GM04503 (cell line): ENCODE measurements at regions not wholly inside any gene's neighbourhood (a gene's known extent, or its start where the extent isn't known, plus 50 kb on each side); places are given as distances from the start of the nearest gene placed in this dataset.

ENCODE experiments used
- DNase-seq: peaks from one replicate; pipeline ENCODE4 v3.0.0-alpha.2; 2012; ENCODE audit warnings: low read depth

GRCh38 chr10:124302951-124303505 is 115.7 kb downstream of the OAT start:
- no peak for DNase-seq

- no peak for DNase-seq
These were observed 117.0 kb downstream of the OAT start for GRCh38 chr10:124301736-124302135.

DNA sequence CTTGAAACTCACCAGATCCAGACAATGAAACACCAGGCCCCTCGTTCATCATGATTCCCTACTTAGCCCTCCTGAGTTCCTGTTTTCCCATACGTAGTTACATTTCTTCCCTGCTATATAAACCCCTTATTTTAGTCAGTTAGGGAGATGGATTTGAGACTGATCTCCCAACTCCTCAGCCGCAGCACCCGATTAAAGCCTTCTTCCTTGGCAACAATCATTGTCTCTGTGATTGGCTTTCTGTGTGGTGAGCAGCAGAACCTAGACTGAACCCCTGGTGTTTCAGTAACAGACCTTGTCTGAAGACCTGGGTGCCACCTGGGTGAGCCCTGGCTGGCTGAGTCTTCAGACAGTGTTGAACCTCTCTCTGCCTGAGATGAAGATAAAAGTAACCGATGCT is 118.0 kb downstream of the OAT start:
- no peak for DNase-seq

- no peak for DNase-seq
These were observed 118.5 kb downstream of the OAT start for GRCh38 chr10:124300224-124300623.

- DNase-seq = no peak
These were observed 119.0 kb downstream of the OAT start for GRCh38 chr10:124299696-124300095.

GRCh38 chr10:124298891-124299290 is 119.8 kb downstream of the OAT start:
- no peak for DNase-seq

- no peak for DNase-seq
These were observed 121.6 kb downstream of the OAT start for GRCh38 chr10:124296813-124297788.

GRCh38 chr10:124296121-124296812 is 122.5 kb downstream of the OAT start:
- peak; percentile 45 for DNase-seq

GRCh38 chr10:124294811-124295770 is 123.6 kb downstream of the OAT start:
- DNase-seq = no peak

DNA sequence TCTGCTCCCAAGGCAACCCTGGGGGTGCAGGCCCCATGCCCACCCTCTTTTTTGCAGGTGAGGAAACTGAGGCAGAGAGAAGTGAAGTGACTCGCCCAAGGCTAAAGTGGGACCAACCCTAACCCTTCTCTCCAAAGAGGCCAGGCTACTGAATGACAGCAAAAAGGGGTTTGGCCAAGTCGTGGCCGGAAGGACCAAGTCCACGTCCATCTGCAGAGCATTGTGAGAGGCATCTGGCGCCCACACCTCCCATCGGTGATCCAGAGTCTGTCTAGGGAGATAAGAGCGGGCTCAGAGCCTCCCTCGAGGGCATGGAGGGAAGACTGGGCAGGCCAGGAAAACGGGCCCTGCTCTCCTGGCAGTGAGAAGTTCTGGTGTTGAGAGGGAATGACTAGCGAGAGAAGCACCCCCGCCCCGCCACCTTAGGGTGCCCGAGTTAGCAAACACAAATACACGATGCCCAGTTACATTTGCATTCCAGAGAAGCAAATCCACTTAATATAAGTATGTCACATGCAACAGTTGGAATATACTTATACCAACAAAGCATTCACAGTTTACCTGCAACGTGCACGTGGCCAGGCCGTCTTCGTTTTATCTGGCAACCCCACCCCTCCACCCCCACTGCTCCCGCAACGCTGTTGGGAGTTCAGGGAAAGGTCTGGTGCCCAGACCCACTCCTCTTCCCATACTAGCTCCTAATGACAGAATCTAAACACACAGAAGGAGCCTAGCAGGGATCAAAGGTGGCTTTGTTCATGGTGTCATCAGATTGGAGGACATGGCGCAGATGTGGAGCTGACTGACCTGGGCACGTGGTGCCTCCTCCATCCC is 124.9 kb downstream of the OAT start:
- DNase-seq = no peak

- no peak for DNase-seq
These were observed 125.7 kb downstream of the OAT start for GRCh38 chr10:124292911-124293615.

GRCh38 chr10:124291001-124291701 is 127.6 kb downstream of the OAT start:
- DNase-seq = no peak

DNA sequence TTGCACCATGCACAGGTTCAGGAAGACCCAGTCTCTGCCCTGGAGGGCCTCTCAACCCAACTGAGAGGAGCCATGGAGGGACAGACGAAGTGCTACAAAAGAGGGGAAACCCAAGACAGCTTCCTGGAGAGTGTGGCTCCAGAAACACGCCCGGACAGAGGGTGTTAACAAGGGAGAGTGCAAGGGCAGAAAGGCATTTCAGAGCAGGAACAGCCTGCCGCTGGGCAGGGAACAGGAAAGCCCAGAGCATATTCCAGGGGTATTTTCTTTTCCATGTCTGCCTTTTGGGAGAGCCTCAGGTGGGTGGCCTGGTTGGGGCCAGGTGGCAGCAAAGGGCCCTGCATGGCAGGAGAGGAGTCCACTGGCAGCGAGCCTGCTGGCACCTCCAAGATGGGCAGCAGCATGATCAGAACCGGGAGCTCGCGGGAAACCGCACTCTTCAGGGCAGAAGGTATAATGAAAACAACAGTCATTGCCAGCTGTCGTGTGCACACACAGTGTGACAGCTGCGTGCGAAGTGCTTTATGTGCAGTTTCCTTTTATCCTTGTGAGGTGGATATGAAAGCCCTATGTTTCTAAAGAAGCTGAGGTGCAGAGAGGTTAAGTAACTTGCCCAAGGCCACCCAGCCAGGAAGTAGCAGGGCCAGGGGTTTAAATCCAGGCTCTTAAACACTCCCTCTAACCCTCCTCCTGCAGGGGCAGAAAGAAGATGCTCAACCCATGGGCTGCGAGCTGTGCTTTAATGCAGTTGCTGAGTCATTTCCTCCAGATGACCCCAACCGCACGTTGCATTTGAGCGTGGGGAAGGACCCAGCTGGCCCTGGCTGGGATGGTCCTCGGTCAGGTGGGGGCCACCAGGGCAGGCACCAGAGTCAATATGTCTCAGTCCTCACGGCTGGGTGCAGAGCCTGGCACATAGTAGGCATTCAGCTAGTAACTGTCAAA is 128.6 kb downstream of the OAT start:
- no peak for DNase-seq

GRCh38 chr10:124288928-124289850 is 129.5 kb downstream of the OAT start:
- no peak for DNase-seq

- no peak for DNase-seq
These were observed 130.2 kb downstream of the OAT start for GRCh38 chr10:124288486-124288885.

- DNase-seq = no peak
These were observed 130.9 kb downstream of the OAT start for GRCh38 chr10:124287791-124288190.

DNA sequence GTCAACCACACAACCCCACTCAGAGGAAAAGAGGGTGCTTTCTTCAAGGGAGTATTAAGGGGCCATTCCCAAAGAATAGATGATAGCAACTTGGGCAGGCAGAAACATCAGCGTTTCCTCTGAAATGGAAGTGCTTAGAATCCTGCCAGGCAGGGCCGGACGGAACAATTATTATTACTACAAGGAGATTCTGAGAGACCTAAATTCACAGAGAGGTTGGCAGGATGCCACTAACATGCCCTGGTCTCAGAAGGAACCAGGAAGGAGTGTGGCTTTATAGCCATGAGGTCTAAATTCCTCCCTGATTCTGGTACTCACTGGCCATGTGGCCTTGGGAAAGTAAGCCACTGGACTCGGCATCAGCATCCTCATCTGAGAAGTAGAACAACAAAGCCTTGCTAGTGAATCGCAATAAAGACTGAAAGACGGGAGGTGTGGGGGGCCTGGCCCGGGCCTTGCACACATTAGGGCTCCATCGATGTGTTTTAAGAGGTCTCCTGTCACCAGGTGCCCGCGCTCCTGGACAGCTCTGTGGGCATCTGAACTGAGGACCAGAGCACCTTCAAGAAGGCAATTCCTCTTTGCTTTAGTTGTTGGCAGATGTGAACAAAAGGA is 131.5 kb downstream of the OAT start:
- no peak for DNase-seq
